ENCODE measurements at regions not wholly inside any gene's neighbourhood (a gene's known extent, or its start where the extent isn't known, plus 50 kb on each side); places are given as distances from the start of the nearest gene placed in this dataset.
"Not testable (repeated sequence)": the region's sequence is repeated elsewhere in the genome, so short reads cannot be mapped to it uniquely, and the experiment has no call there.

GRCh38 chr13:54263868-54264267 is 1235.3 kb downstream of the OLFM4 start:
- no peak for DNase-seq (ENCODE audit: low read depth)

DNA sequence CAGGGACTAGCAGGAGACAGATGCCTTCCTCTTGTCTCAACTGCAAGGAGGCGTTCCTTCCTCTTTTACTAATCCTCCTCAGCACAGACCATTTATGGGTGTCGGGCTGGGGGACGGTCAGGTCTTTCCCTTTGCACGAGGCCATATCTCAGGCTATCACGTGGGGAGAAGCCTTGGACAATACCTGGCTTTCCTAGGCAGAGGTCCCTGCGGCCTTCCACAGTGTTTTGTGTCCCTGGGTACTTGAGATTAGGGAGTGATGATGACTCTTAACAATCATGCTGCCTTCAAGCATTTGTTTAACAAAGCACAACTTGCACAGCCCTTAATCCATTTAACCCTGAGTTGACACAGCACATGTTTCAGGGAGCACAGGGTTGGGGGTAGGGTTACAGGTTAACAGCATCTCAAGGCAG is 1238.6 kb downstream of the OLFM4 start:
- not testable (repeated sequence) for DNase-seq (ENCODE audit: low read depth)

- not testable (repeated sequence) for DNase-seq (ENCODE audit: low read depth)
Observed at GRCh38 chr13:54268013-54268695, 1239.5 kb downstream of the OLFM4 start.

DNA sequence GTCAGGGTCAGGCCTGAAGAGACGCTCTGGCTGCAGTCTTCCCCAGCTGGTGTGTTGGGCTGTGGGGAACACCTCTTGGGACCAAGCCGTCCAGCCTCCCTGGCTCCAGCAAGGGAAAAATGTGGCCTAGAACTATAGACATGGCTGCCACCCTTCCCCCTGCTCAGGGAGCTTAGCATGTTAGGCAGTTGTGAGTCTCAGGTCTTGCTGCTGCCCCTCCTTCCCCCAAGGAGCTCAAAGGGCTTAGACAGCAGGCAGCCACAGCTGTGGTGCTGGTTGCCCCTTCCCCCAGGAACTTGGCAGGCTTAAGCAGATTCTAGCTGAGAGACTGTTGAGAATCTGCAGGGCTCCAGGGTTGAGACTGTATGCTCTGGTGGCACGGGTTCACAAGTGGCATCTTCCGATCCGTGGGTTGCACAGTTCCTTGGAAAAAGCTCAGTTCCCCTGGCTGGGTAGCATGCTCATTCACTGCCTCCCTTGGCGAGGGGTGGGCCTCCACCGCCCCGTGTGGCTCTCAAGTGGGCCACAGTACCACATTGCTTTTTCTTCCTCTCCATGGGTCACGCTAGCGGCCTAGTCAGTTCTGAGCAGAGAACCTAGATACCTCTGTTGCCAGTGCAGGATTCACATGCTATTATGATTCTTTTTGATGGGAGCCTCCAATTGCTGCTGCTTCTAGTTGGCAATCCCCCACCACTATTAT is 1258.6 kb downstream of the OLFM4 start:
- DNase-seq (ENCODE audit: low read depth): no peak

GRCh38 chr13:54301085-54301484 is 1272.5 kb downstream of the OLFM4 start:
- no peak for DNase-seq (ENCODE audit: low read depth)

DNA sequence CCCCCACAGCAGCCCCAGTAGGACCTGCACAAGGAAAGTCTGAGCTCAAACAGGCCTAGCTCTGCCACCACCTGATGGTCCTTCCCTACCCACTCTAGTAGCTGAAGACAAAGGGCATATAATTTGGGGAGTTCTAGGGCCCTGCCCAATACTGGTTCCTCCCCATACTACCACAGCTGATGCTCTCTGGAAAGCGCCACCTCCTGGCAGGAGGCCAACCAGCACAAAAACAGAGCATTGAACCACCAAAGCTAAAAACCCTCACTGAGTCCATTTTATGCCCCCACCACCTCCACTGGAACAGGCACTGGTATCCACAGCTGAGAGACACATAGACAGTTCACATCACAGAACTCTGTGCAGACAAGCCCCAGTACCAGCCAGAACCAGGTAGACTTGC is 1276.8 kb downstream of the OLFM4 start:
- DNase-seq (ENCODE audit: low read depth): no peak

DNA sequence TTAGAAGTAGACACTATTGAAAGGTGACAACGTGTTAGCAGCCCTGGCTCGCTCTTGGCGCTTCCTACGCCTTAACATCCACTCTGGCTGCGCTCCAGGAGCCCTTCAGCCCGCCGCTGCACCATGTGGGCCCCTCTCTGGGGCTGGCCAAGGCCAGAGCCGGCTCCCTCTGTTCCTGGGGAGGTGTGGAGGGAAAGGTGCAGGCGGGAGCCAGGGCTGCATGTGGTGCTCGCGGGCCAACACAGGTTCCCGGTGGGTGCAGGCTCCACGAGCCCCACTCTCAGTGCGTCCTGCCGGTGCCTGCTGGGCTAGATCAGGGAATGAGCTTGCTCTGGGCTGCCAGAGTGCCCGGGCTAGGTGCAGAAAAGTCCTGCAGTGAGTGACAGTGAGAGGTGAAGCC is 1284.3 kb downstream of the OLFM4 start:
- DNase-seq (ENCODE audit: low read depth): no peak

GRCh38 chr13:54317722-54318121 is 1289.1 kb downstream of the OLFM4 start:
- no peak for DNase-seq (ENCODE audit: low read depth)

DNA sequence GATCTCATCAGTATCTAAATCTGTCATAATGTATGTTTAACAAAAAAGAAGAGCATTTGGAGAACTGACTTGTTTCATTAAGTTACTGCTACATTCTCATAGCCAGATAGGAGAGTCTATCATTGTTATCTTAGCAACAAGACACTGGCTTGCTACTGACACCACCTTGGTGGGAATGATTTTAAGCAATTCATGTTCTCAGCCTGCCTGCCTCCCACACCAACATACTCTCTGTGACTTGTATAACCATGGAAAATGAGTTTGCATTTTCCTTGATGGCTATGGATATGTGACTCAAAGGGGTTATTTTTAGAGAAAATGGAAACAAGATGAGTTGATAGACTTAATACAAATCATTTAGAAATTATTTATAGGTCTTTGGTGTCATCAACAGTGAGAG is 1308.9 kb downstream of the OLFM4 start:
- no peak for DNase-seq (ENCODE audit: low read depth)

- DNase-seq (ENCODE audit: low read depth): no peak
Observed at GRCh38 chr13:54347531-54347930, 1318.9 kb downstream of the OLFM4 start.

DNA sequence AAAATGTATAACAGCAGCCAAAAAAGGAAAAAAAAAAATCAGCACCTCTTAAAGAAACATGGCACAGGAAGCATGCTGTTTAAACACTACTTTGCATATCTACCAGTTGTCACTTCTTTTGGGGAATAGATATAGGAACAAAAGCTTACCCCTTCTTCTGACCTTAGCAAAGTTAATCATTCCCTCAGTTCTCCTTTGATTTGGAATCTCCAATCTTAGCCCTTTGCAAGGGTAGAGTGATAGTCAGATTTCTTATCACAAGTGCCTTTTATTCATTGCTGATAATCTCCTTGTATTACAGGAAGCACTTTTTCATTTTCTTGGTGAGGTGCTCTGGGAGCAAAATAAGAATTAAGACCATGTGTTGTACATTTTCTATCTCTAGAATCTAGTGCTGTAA is 1327.6 kb downstream of the OLFM4 start:
- DNase-seq (ENCODE audit: low read depth): no peak

DNA sequence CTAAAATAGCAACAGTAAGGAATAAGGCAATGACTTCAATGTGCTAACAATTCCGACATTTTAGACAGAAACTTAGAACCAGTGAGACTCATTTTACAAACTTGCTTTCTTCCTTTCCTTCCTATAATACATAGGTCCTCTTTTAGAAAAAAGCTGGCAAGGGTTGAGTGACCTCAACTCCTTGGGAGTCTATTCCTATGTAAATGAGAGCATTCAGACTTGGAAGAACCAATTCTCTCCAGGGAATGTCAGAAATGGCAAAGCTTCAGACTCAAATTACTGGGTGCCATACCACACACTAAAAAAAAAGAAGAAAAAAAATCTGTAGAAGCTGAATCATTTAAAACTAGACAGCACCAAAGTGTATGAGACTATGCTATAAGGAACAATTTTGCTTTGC is 1328.2 kb downstream of the OLFM4 start:
- no peak for DNase-seq (ENCODE audit: low read depth)

GRCh38 chr13:54357284-54357933 is 1328.8 kb downstream of the OLFM4 start:
- no peak for DNase-seq (ENCODE audit: low read depth)

DNA sequence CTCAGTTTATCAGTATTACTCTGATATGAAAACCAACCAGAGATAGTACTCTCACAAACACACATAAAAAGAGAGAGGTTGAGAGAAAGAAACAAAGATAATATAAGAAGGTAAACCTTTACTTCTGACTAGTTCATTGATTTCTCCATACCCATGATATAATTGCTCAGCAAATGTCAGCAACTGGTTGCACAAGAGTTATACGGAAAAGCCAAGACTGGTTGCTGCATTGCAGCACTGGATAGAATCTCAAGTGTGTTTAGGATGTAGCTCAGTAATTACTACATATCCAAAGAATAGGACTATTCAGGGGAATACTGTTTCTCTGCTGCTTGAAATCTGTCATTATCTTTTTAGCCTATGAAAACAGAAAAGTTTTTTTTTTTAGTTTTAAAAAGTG is 1332.8 kb downstream of the OLFM4 start:
- no peak for DNase-seq (ENCODE audit: low read depth)

- DNase-seq (ENCODE audit: low read depth): no peak
Observed at GRCh38 chr13:54366728-54367127, 1338.1 kb downstream of the OLFM4 start.

GRCh38 chr13:54367639-54368271 is 1339.1 kb downstream of the OLFM4 start:
- DNase-seq (ENCODE audit: low read depth): no peak

DNA sequence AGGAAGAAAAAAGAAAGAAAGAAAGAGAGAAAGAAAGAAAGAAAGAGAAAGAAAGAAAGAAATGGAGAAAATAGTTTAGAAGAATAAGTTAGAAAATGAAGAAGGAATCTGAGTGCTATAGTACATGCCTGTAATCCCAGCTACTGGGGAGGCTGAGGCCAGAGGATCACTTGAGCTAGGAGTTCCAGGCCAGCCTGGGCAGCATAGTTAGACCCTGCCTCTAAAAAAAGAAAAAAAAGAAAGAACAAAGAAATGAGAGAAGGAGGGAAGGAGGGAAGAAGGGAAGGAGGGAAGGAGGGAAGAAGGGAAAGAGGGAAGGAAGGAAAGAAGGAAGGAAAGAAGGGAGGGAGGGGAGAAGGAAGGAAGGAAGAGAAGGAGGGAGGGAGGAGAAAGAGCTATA is 1339.8 kb downstream of the OLFM4 start:
- DNase-seq (ENCODE audit: low read depth): no peak

DNA sequence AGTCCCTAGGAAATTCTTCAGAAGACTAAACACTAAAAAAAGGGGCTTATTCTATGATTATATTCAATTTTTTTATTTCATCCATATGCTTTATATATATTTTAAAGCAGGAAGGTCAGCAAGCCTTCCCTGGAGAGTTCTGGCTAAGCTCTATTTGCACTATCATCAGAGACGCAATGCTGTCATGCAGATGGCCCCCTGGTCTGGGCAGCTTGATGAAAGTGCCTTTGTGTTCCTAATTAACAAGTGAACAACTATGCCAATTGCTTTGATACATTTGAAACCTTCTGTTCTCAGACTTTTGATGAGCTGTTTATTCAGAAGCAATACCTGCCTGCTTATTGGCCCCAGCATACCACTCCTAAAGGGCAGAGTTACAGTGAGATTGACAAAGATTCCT is 1344.6 kb downstream of the OLFM4 start:
- no peak for DNase-seq (ENCODE audit: low read depth)

- DNase-seq (ENCODE audit: low read depth): no peak
Observed at GRCh38 chr13:54379461-54379860, 1350.8 kb downstream of the OLFM4 start.

DNA sequence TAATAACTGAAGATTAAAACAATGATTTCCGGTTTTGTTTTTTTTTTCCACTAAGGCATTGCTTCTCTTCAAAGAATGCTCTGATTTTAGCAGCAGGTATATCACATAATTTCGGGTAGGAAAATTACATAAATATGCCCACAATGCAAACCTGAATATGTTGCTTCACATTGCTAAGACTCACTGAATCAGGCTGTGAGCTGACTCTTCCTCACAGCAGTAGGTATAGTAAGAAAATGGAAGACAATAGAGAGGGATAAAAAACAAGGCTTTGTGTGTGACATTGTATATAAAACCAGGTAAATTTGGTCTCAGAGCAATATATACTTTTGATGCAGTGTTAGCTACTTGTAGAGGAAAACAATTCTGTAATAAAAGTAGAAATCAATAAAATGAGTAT is 1355.0 kb downstream of the OLFM4 start:
- no peak for DNase-seq (ENCODE audit: low read depth)

- DNase-seq (ENCODE audit: low read depth): no peak
Observed at GRCh38 chr13:54387625-54388024, 1359.0 kb downstream of the OLFM4 start.

GRCh38 chr13:54390841-54391240 is 1362.2 kb downstream of the OLFM4 start:
- no peak for DNase-seq (ENCODE audit: low read depth)

Measured in HT1080 (cell line).